Hepatic stellate cell (primary cell): ENCODE measurements at regions not wholly inside any gene's neighbourhood (a gene's known extent, or its start where the extent isn't known, plus 50 kb on each side); places are given as distances from the start of the nearest gene placed in this dataset.

Source experiments
- DNase-seq: peaks from one replicate; pipeline ENCODE4 v3.0.0; 2011; ENCODE audit warnings: low spot score

DNA sequence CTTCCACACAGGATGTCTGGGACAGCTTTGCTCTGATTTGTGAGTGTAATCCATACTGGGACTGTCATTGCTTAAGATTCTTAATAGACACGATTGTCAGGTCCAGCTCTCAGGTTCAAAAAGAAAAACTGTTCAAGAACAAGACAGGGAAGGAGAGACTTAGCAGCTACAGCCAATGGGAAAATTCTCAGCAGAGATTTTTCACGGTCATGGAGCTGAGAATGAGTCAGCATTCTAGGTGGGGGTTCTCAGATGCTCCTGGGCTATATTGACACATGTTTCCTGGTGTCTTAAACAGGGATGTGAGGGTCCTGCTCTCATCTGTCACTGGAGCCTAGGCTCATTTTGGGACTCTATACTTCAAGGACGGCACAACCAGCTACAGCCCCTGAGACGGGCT lies 318.3 kb downstream of the RRAGC start:
- DNase-seq, result no peak

DNA sequence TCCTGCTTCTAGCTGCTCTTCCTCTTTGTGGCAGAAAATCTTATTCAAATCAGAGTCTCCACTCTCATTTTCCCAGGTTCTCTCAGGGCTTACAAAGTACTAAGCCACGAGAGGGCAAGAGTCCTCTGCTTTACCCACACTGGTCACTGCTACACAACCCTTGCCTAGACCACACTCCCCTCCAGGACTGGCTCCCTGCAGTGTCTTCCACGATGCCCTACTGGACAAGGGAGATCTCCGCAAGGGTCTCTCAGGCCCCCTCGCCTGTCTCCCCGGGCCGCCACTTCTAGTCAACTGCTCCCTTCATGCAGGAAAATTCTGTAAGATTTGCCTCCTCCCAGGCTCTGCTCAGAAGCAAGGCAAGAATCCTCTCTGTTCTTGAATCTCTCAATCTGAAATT lies 319.6 kb downstream of the RRAGC start:
- no peak for DNase-seq

DNA sequence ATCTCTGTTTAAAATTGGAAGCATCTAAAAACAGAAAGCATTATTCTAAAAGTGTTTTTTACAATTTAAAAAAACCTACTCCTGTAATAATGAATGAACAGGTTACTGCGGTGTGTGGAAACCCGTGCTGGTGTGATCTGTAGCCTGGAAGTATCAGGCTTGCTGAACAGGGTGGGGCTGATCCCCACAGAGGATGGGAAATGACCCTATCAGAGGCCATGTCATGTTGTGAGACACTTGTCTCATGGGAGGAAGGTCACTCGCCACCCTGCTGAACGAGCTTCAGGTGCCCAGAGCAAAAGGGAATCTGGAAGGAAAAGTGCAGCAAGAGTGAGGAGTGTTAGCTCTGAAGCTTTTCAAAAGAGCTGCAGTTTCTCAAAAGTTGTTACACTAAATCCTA lies 320.7 kb downstream of the RRAGC start:
- DNase-seq, result no peak

DNA sequence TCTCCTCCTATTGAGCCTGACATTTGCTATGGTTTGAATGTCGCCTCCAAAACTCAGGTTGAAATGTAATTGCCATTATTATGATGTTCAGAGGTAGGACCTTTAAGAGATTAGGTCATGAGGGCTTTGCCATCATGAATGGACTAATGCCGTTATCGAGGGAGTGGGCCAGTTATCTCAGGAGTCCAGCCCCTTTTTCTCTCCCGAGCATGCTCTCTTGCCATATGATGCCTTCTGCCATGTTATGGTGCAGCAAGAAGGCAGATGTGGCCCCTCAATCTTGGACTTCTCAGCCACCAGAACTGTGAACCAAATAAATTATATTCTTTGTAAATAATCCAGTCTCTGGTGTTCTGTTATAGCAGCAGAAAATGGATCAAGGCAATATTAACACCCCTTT lies 323.5 kb downstream of the RRAGC start:
- no peak for DNase-seq

DNA sequence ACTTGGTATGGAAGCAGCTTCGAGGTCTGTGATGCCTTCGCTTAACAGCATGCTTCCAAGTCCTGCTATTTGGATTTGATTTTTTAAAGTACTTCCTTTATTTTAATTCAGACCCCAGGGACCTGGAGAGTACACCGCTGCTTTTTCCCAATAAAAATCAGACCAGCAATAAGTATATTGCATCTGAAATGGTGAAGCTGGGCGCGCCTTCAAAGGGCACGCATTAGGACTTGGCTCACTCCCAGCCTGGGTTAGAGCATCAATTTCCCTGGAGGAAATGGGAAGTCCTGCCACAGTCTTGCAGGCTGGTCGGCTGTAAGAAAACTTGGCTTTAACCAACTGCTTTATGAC lies 325.1 kb downstream of the RRAGC start:
- no peak for DNase-seq

DNA sequence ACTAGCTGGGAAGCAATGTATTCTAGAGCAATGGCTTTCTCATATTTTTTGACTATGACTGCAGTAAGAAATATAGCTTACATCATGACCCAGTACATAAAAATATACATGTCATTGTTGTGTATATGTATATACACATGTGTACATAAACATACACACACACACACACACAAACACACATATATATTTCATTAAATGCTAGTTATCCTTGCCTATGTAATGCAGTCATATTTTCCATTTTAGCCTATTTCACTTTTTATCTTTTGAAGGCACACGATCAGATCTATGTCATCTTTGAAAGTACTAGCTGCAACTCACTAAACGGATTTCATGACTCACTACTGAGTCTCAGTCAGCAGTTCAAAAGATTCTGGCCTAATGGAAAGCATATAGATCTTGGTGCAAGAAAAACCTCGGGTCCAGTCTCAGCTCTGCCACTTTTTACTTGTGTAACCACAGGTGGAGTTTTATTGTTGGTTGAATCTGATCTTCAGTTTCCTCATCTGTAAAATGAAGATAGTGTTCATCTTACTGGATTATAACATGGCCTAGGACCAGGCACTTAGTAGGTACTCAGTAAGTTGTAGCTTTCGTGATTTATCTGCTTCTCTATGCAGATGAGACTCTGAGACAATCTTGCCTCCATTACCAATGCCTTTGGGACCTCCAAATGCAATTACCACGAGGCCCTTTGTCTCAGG lies 325.6 kb downstream of the RRAGC start:
- no peak for DNase-seq

DNA sequence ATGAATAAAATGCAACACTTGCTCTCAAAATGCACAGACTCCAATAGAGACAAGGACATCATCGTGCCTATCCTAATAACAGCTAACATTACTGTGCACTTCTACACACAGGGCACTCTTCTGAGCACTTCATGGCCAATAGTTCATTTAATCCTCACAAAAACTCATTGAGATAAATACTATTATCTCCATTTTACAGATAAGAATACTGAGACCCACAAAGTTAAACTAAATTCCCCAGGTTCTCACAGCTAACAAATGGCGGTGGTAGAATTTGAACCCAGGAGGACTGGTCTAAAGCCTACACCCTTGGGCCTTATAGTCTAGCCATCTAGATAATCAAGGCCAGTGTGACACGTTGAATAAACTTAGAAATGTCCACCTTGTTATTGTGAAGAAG lies 328.6 kb downstream of the RRAGC start:
- DNase-seq, result no peak

DNA sequence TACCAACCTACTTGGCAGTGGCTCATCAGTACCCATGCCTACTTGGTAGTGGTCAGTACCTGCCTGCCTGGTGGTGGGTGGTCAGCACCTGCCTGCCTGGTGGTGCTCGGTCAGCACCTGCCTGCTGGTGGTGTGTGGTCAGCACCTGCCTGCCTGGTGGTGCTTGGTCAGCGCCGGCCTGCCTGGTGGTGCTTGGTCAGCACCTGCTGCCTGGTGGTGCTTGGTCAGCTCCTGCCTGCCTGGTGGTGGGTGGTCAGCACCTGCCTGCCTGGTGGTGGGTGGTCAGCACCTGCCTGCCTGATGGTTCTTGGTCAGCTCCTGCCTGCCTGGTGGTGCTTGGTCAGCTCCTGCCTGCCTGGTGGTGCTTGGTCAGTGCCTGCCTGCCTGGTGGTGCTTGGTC lies 329.6 kb downstream of the RRAGC start:
- DNase-seq, result no peak

DNA sequence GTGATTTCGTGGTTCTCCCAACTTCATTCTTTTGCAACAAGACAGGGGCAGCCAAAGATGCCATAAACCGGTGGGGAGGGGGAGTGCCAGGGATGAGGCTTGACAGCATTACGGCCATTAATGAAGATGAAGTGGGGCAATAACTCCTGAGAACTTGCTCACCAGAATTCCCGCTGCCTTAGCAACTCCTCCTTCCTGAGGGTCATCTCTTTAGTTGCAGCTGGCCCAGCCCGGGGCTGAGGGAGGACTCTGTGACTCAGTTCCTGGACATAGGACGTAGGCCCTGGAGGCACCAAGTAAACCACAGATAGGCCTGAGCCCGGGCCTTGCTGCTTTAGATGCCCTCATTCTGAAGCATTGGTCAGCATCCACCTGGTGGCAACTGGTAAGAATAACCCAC lies 330.2 kb downstream of the RRAGC start:
- no peak for DNase-seq

DNA sequence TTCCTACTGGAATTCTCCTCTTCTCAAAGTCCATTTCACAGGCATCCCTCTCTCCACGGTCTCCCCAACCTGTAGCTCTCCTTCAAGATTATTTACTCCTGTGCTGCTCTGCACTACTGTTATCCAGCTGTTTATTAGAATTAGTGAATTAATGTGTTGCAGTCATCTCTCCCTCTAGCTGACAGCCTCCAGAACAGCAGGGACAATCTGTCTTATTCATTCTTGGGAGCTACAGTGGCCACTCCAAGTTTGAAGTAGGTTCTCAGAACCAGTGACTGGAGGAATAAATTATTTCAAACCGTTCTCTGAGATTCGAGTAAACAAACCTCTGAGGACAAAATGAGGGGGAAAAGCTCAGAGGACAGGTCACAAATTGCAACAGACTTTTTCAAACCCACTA lies 330.9 kb downstream of the RRAGC start:
- DNase-seq, result no peak

DNA sequence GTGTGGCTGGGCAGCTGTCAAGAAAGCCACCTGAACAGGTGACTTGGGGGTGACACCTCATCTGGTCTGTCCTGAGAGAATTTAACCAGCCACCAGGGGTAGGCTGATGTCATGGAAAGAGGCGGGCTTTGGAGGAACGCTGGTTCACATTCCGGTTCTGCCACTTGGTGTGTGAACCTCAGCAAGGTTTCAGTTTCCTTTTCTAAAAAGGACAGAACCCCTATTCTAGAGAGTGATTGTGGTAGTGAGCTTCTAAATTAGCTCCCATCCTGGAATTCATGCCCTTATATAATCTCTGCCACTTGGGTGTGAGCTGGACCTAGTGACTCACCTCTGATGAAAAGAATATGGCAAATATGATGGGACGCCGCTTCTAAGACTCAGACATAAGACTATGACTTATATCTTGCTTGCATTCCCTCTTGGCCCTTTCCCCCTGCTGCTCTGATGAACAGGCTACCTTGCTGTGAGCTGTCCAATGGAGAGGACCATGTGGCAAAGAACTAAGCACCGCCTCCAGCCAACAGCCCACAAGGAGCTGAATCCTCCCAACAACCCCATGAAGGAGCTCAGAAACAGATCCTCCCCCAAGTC lies 332.1 kb downstream of the RRAGC start:
- no peak for DNase-seq

DNA sequence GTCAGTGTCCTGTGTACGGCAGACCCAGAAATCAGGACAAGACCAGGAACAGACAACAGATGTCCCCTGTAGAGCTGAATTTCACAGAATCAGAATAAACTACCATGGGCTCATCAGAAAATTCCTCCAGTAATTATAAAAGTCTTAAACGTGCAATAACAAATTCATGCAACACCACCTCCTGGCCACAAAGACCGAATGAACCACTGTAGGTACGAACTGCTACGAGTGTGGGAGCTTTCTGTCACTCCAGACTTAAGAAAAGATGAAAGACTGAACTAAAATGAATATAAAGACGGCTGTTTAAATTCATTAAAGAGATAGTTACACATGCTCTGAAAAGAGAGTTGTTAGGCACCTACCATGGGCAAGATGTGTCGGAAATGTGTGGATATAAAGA lies 333.5 kb downstream of the RRAGC start:
- DNase-seq, result no peak

DNA sequence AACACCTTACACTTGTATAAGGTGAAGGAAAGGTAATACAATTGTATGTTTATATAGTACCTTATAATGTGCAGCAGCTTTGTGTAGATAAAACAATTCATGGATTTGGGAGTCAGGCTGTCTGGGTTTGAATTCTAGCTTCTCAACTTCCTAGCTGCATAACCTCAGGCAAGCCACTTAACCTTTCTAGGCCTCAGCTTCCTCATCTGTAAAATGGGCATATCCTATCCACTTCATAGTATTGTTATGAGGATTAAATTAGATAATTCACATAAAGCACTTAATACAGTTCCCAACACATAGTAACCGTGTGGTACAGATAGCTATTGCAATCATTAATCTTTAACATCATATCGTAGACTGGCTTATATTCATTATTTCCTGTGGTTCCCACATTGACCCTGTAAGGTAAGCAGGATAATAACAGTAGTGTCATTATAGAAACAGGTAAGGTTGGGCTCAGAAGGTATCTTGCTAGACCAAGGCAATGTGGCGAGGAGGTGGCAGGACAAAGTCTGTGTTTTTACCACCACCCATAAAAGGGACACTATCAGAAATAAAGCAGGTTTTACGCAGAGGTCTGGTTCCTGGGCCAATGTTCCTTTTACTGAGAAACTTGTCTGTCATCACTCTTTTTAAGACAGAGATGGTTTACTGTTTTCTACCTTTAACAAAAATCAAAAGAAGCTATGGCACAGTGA lies 334.1 kb downstream of the RRAGC start:
- DNase-seq, result no peak

DNA sequence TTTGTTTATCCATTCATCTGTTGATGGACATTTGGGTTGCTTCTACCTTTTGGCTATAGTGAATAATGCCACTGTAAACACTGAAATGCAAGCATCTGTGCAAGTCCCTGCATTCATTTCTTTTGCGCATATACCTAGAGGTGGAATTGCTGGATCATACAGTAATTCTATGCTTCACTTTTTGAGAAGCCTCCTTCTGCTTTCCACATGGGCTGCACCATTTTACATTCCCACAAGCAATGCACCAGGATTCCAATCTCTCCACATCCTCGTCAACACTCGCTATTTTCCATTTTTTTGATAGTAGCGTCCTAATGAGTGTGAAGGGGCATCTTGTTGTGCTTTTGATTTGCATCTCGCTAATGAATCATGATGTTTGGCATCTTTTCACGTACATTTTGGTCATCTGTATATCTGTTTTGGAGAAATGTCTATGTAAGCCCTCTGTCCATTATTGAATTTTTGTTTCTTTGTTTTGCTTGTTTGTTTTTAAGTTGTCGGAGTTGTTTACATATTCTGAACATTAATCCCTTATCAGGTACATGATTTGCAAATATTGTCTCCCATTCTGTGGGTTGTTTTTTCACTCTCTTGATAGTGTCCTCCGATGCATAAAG lies 335.4 kb downstream of the RRAGC start:
- DNase-seq, result no peak

DNA sequence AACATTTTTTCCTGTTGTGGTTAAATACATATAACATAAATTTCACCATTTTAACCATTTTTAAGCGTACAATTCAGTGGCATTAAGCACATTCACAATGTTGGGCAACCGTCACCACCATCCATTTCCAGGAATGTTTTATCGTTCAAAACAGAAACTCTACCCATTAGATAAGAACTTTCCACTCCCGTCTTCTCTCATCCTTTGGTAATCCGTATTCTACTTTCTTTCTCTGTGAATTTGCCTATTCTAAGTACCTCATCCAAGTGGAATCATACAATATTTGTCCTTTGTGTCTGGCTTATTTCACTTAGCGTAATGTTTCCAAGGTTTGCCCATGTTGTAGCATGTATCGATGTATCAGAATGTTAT lies 336.0 kb downstream of the RRAGC start:
- no peak for DNase-seq

DNA sequence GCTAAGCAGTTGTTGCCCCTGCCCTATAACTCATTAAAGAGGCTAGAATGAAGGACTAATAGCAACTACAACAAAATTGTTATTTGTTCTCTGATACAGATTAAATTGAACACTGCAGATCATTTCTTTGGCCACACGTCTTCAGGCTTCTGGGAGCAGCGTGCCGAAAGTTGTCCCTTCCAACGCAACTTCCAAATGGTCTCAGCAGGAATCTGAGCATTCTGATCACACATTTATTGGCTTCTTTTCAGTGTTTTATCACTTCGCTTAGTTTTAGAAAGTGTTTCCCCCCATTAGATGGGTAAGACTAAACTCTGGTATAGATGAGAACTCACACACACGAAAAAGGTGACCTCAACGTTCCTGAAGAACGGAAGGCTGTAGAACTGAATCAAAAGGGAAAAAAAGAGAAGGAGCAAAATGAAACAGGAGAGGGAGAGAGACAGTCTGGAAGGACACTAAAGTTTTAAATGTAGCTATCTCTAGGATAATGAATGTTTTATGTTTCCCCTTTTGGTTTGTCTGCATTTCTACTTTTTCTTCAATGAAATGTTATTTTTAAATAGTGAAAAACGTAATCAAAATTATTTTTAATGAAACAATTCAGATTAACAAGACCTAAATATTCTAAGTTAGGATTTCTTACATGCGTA lies 336.5 kb downstream of the RRAGC start:
- no peak for DNase-seq

DNA sequence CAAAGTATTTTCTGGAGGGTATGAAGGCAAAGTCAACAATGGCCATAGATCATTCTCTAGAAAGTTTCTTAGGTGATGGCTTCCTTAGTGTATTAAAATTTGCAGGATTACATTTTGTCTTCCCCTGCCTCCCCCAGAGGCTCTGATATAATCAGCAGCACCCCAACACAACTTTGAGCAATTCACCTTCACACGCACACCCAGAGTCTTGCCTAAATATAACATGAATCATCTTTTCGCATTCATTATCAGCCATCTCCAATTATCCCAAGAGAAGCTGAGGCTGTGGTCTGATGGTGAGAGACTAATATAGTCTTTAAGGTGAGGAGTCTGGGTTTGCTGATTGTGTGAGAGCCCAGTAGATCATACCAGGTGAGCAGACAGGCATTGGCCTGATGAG lies 343.0 kb downstream of the RRAGC start:
- no peak for DNase-seq

DNA sequence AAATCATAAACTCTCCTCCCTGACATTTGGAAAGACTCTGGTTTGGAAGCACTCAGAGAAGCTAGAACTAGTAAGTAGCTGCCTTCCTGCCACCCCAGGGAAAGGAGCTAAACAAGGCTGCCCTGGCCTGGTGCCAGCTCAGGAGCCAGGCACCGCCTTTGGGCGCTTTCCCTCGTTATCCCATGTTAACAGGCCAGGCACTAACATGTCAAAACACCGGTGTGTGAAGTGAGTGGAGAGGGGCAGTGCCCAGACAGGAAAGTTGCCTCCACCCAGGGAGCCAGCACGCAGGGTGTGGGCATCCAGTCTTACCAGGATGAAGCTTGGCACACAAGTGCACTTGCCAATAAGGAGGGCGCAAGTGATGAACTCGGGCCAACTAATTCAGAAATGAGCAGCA lies 346.8 kb downstream of the RRAGC start:
- no peak for DNase-seq

DNA sequence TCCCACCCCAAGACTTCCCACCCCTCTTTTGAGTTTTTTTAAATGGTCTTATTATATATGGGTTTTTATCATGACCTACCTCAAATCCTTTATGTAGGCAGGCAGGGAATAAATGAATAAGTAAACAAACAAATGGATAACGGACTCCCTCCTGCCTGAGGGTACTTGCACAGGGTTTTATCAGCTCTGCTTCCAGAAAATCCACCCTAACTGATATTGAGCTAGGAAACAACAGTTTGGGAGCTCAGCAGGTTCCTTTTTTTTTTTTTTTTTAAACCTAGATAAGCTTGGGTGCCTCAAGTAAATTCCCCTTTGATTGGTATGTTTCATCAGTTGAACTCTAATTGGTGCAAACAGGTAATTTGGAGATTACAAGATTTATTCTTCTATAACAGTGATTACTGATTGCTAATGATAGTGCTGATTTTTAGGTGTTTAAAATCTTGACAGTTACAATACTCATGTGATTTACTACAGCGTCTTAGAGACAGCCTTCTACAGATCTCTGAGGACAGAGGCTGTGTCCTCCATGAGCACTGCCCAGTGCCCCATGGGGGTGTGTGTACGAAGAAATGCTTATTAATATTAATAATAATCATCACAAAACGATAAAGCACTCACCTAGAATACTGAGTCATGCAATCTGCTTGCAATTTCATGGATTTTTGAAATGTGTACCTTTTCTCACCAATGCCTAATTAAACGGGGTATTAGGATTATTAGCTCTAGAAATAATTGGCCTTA lies 347.4 kb downstream of the RRAGC start:
- no peak for DNase-seq

DNA sequence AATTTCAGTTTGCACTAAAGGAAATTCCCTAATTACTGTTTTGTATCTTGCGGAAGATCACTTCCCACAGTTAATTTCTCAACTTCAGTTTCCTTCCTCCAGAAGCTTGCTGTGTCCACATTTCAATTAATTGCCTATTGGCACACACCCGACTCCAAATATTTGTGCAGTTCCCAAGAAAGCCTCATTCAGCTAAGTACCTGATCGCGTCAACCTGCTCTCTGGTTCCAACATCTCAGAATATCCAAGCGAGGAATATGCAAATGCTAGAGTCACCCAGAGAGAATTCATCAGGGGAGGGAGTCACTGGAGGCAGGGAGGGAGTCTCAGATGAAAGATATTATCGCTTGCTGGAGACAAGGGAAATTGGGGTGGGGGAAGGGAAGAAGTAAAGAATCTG lies 351.3 kb downstream of the RRAGC start:
- DNase-seq, result no peak

DNA sequence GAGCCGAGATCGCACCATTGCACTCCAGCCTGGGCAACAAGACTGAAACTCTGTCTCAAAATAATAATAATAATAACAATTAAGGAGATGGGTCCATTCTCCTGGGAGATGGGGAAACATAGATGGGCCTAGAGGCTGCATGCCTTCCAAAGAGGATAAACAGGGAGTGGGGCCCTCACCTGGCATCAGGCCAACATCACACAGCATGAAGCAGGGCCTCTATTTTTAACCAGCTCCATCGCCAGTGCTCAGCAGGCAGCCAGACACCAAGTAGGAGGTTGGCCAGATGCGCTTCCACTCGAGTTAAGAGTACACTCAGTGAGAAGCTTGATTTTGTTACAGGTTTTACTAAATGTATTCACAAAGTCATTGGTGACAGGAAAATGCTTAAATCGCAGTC lies 352.0 kb downstream of the RRAGC start:
- no peak for DNase-seq

DNA sequence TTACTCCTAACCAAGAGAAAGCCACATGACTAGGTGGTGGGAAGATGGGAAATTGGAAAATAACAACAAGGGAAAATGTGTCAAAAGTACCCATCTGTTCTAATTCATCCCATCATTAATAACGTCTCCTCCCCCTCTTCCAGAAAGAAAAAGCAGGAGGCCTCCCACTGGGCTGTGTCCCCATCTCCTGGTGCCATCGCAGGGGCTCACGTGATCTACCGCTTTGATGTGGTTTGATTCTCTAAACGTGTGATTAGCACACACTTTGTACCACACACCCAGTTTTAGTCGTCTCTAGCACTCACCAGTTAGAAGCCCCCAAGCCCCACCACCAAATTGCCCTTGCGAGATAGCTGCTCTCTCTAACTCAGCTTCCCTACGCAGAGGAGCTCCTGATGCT lies 353.6 kb downstream of the RRAGC start:
- no peak for DNase-seq
